ENCODE measurements at regions not wholly inside any gene's neighbourhood (a gene's known extent, or its start where the extent isn't known, plus 50 kb on each side); places are given as distances from the start of the nearest gene placed in this dataset.

- Histone ChIP-seq H3K27me3 (no peaks in the 10 kb centered on the region), H3K4me1 (no peaks in the 10 kb centered on the region), H3K36me3 (no peaks in the 10 kb centered on the region), H3K4me3 (no peak overlapping the region), H3K9me3 (peaks cover 0 to 3% (median 0%) of the 10 kb centered on the region in 3 donors), H3K27ac (no peak overlapping the region)
- TF ChIP-seq POLR2A (IDR thresholded peaks at IDR 0.05) (no peak), CTCF (IDR thresholded peaks at IDR 0.05 in 4 of 5, conservative IDR thresholded peaks at IDR 0.05 in 1 of 5) (no peak)
- no peak for DNase-seq
- ATAC-seq = no peak
- intact Hi-C loops (cut with DNase I; ENCODE audit: low total_unique reads) = no loop called here
- in situ Hi-C loops (cut with MboI; ENCODE audit: low sequenced_read_pairs in 4 of 4) = no loop called here
Observed at GRCh38 chr2:5782103-5782502, 89.9 kb downstream of the SOX11 start.

- Histone ChIP-seq H3K4me1 (no peaks in the 10 kb centered on the region), H3K4me3 (no peak overlapping the region), H3K27ac (no peak overlapping the region), H3K27me3 (no peaks in the 10 kb centered on the region), H3K36me3 (no peaks in the 10 kb centered on the region), H3K9me3 (peaks cover 0 to 3% (median 0%) of the 10 kb centered on the region in 3 donors)
- TF ChIP-seq POLR2A (IDR thresholded peaks at IDR 0.05) (no peak), CTCF (IDR thresholded peaks at IDR 0.05 in 4 of 5, conservative IDR thresholded peaks at IDR 0.05 in 1 of 5) (no peak)
- ATAC-seq = no peak
- intact Hi-C loops (cut with DNase I; ENCODE audit: low total_unique reads) (no loop called here), in situ Hi-C loops (cut with MboI; ENCODE audit: low sequenced_read_pairs in 4 of 4) (no loop called here)
- no peak for DNase-seq
Observed at GRCh38 chr2:5788447-5788846, 96.3 kb downstream of the SOX11 start.

- intact Hi-C loops (cut with DNase I; ENCODE audit: low total_unique reads) (no loop called here), in situ Hi-C loops (cut with MboI; ENCODE audit: low sequenced_read_pairs in 4 of 4) (no loop called here)
- H3K27ac ChIP-seq = no peak overlapping the region
- no peaks in the 10 kb centered on the region for H3K36me3 ChIP-seq
- no peaks in the 10 kb centered on the region for H3K9me3 ChIP-seq
- TF ChIP-seq POLR2A (IDR thresholded peaks at IDR 0.05) (no peak), CTCF (IDR thresholded peaks at IDR 0.05 in 4 of 5, conservative IDR thresholded peaks at IDR 0.05 in 1 of 5) (no peak)
- H3K27me3 ChIP-seq = no peaks in the 10 kb centered on the region
- DNase-seq (no peak), ATAC-seq (no peak)
- H3K4me3 ChIP-seq = no peak overlapping the region
- H3K4me1 ChIP-seq = no peaks in the 10 kb centered on the region
Observed at GRCh38 chr2:5791371-5791770, 99.2 kb downstream of the SOX11 start.

GRCh38 chr2:5794012-5794411 is 101.8 kb downstream of the SOX11 start:
- ATAC-seq = no peak
- DNase-seq = no peak
- Histone ChIP-seq H3K27me3 (no peaks in the 10 kb centered on the region), H3K36me3 (no peaks in the 10 kb centered on the region), H3K9me3 (no peaks in the 10 kb centered on the region), H3K4me1 (no peaks in the 10 kb centered on the region), H3K4me3 (no peak overlapping the region), H3K27ac (no peak overlapping the region)
- no peak for TF ChIP-seq POLR2A (IDR thresholded peaks at IDR 0.05)
- no peak for TF ChIP-seq CTCF (IDR thresholded peaks at IDR 0.05 in 4 of 5, conservative IDR thresholded peaks at IDR 0.05 in 1 of 5)
- intact Hi-C loops (cut with DNase I; ENCODE audit: low total_unique reads) = no loop called here
- in situ Hi-C loops (cut with MboI; ENCODE audit: low sequenced_read_pairs in 4 of 4) = no loop called here

- Histone ChIP-seq H3K27ac (no peak overlapping the region), H3K36me3 (no peaks in the 10 kb centered on the region), H3K4me1 (no peaks in the 10 kb centered on the region), H3K9me3 (no peaks in the 10 kb centered on the region), H3K27me3 (no peaks in the 10 kb centered on the region), H3K4me3 (no peak overlapping the region)
- ATAC-seq (no peak), DNase-seq (no peak)
- intact Hi-C loops (cut with DNase I; ENCODE audit: low total_unique reads) = no loop called here
- TF ChIP-seq CTCF (IDR thresholded peaks at IDR 0.05 in 4 of 5, conservative IDR thresholded peaks at IDR 0.05 in 1 of 5) = no peak
- TF ChIP-seq POLR2A (IDR thresholded peaks at IDR 0.05) = no peak
- in situ Hi-C loops (cut with MboI; ENCODE audit: low sequenced_read_pairs in 4 of 4) = no loop called here
Observed at GRCh38 chr2:5798084-5798483, 105.9 kb downstream of the SOX11 start.

All from gastrocnemius medialis (tissue), 4 donors.